HCT116 (cell line): ENCODE measurements at regions not wholly inside any gene's neighbourhood (a gene's known extent, or its start where the extent isn't known, plus 50 kb on each side); places are given as distances from the start of the nearest gene placed in this dataset.

ENCODE experiments used
- ATAC-seq: fragments of 200-7000 bp; cut with Tn5 transposase; 2 replicates; pipeline ENCODE4 v1.9.1; 2020; ENCODE audit warnings: mild to moderate bottlenecking, moderate library complexity
- BruUV-seq: library from RNA; stranded (reverse); fragments of 400-500 nt; replicated peaks from 2 replicates; lab custom pipeline; 2021; lab: Mats Ljungman, UMichigan
- CTCF ChIA-PET: fragments of 300-600 bp; sonication (Branson Sonifier 250); formaldehyde crosslinking; loops from one replicate; lab custom pipeline; 2021; ENCODE audit warnings: antibody characterized with exemption; lab: Charles Lee
- POLR2A ChIA-PET: fragments of 300-600, 350-600 bp; sonication (Branson Sonifier 250); formaldehyde crosslinking; loops from one replicate; lab custom pipeline; 2021; ENCODE audit warnings: antibody characterized with exemption; lab: Charles Lee
- RAD21 ChIA-PET, 2 experiments: fragments of 300-600 bp; sonication (Branson Sonifier 250); formaldehyde crosslinking; loops; one replicate each; lab custom pipeline; 2023; ENCODE audit warnings: low total read pairs in 2 of 2; ENCODE audit not compliant: uncharacterized antibody in 2 of 2, unreplicated experiment in 2 of 2, low non-redundant PET in 1 of 2; lab: Charles Lee
- DNase-seq: peaks from one replicate; pipeline ENCODE4 v3.0.0-alpha.2; 2010; ENCODE audit warnings: low read depth, low spot score
- H2AFZ ChIP-seq: fragments of 200-600 bp; shearing (Covaris generic), sonication (generic); 2 replicates; pipeline ENCODE4 v1.6.1; 2017; ENCODE audit warnings: low read depth, mixed run types, mixed read lengths, antibody characterized with exemption, low read length; ENCODE audit not compliant: poor library complexity, severe bottlenecking
- H3K27ac ChIP-seq: 2 replicates; pipeline ENCODE4 v1.5.1; 2012; ENCODE audit warnings: low read depth, low read length
- H3K27me3 ChIP-seq: fragments of 200-600 bp; sonication (generic); 2 replicates; pipeline ENCODE4 v1.6.1; 2016; ENCODE audit warnings: mixed run types, low read length, mixed read lengths; ENCODE audit not compliant: insufficient read depth
- H3K36me3 ChIP-seq, 2 experiments: fragments of 200-500 bp in 1 of 2; fragments of 200-600 bp in 1 of 2; sonication (Bioruptor generic) in 1 of 2; sonication (generic) in 1 of 2; 2 replicates each; pipeline versions ENCODE4 v1.5.1 to v1.6.1; 2014 to 2016; ENCODE audit warnings: low read length in 2 of 2, inconsistent platforms in 1 of 2, mixed read lengths in 1 of 2, mixed run types in 1 of 2; ENCODE audit not compliant: insufficient read depth in 2 of 2, control insufficient read depth in 1 of 2
- H3K4me1 ChIP-seq, 2 experiments: fragments of 200-600 bp in 1 of 2; sonication (generic) in 1 of 2; 2 replicates each; pipeline versions ENCODE4 v1.5.1 to v1.6.1; 2012 to 2017; ENCODE audit warnings: low read length in 2 of 2, inconsistent platforms in 1 of 2, mild to moderate bottlenecking in 1 of 2, mixed read lengths in 1 of 2, mixed run types in 1 of 2, moderate library complexity in 1 of 2; ENCODE audit not compliant: insufficient read depth in 2 of 2, control insufficient read depth in 1 of 2
- H3K4me2 ChIP-seq: fragments of 200-600 bp; sonication (generic); 2 replicates; pipeline ENCODE4 v1.6.1; 2017; ENCODE audit warnings: mixed run types, low read length, mixed read lengths
- H3K4me3 ChIP-seq, 2 experiments: fragments of 200-600 bp in 1 of 2; sonication (generic) in 1 of 2; replicated peaks in 1 of 2; 2 replicates each; pipeline ENCODE4 v1.5.1; 2011 to 2016; ENCODE audit warnings: low read length in 2 of 2, control low read depth in 1 of 2, low read depth in 1 of 2, mild to moderate bottlenecking in 1 of 2, mixed read lengths in 1 of 2, mixed run types in 1 of 2
- H3K79me2 ChIP-seq: fragments of 200-600 bp; sonication (generic); 2 replicates; pipeline ENCODE4 v1.6.1; 2017; ENCODE audit warnings: mild to moderate bottlenecking, mixed run types, low read length, moderate library complexity, mixed read lengths; ENCODE audit not compliant: insufficient read depth
- H3K9ac ChIP-seq: fragments of 200-600 bp; sonication (generic); 2 replicates; pipeline ENCODE4 v1.6.1; 2016; ENCODE audit warnings: low read length, mixed read lengths
- H3K9me2 ChIP-seq: fragments of 200-600 bp; sonication (generic), shearing (Covaris generic); 2 replicates; pipeline ENCODE4 v1.6.1; 2017; ENCODE audit warnings: mixed run types, mild to moderate bottlenecking, moderate library complexity; ENCODE audit not compliant: insufficient read depth
- H3K9me3 ChIP-seq, 2 experiments: fragments of 200-500 bp in 1 of 2; fragments of 200-600 bp in 1 of 2; sonication (Bioruptor generic) in 1 of 2; sonication (generic) in 1 of 2; 2 replicates each; pipeline ENCODE4 v1.6.1; 2014 to 2017; ENCODE audit warnings: low read length in 2 of 2, mixed read lengths in 2 of 2, inconsistent platforms in 1 of 2, low read depth in 1 of 2, mild to moderate bottlenecking in 1 of 2, mixed run types in 1 of 2, moderate library complexity in 1 of 2; ENCODE audit not compliant: control insufficient read depth in 1 of 2, insufficient read depth in 1 of 2
- H4K20me1 ChIP-seq: fragments of 200-600 bp; sonication (generic), shearing (Covaris generic); 2 replicates; pipeline ENCODE4 v1.6.1; 2017; ENCODE audit warnings: mixed run types, mild to moderate bottlenecking, moderate library complexity; ENCODE audit not compliant: insufficient read depth
- ATF3 ChIP-seq: IDR thresholded peaks from 2 replicates; pipeline ENCODE4 v1.6.1; 2012
- CBX3 ChIP-seq: IDR thresholded peaks from 2 replicates; pipeline ENCODE4 v1.6.1; 2012; ENCODE audit warnings: low read depth
- CTCF ChIP-seq, 3 experiments: fragments of 200-600 bp in 1 of 3; sonication (generic) in 1 of 3; IDR thresholded peaks in 2 of 3; conservative IDR thresholded peaks in 1 of 3; 2 replicates each; pipeline ENCODE4 v1.5.1; 2012 to 2017; ENCODE audit warnings: low read depth in 2 of 3, low read length in 2 of 3, antibody characterized with exemption in 1 of 3, borderline replicate concordance in 1 of 3, control low read depth in 1 of 3, mild to moderate bottlenecking in 1 of 3, mixed read lengths in 1 of 3, mixed run types in 1 of 3, moderate library complexity in 1 of 3; ENCODE audit not compliant: insufficient read depth in 1 of 3
- EGR1 ChIP-seq: IDR thresholded peaks from 2 replicates; pipeline ENCODE4 v1.6.1; 2012; ENCODE audit warnings: low read depth
- EZH2 ChIP-seq: fragments of 200-600 bp; sonication (generic); IDR thresholded peaks from 2 replicates; pipeline ENCODE4 v1.6.1; 2017; ENCODE audit warnings: antibody characterized with exemption, mixed run types
- FOSL1 ChIP-seq: IDR thresholded peaks from 2 replicates; pipeline ENCODE4 v1.6.1; 2012; ENCODE audit warnings: low read depth
- JUND ChIP-seq: IDR thresholded peaks from 2 replicates; pipeline ENCODE4 v1.6.1; 2012
- MAX ChIP-seq: IDR thresholded peaks from 2 replicates; pipeline ENCODE4 v1.6.1; 2012
- POLR2A ChIP-seq: IDR thresholded peaks from 2 replicates; pipeline ENCODE4 v1.7.0; 2011; ENCODE audit warnings: borderline replicate concordance; ENCODE audit not compliant: insufficient read depth, insufficient read length; ENCODE audit errors: extremely low read depth
- POLR2AphosphoS5 ChIP-seq: IDR thresholded peaks from 2 replicates; pipeline ENCODE4 v1.6.1; 2011; ENCODE audit warnings: mild to moderate bottlenecking, low read depth, low read length, moderate library complexity
- RAD21 ChIP-seq: IDR thresholded peaks from 2 replicates; pipeline ENCODE4 v1.6.1; 2012; ENCODE audit warnings: low read depth, mild to moderate bottlenecking
- REST ChIP-seq: IDR thresholded peaks from 2 replicates; pipeline ENCODE4 v1.6.1; 2012; ENCODE audit warnings: low read depth
- SIN3A ChIP-seq: IDR thresholded peaks from 2 replicates; pipeline ENCODE4 v1.6.1; 2012; ENCODE audit warnings: low read depth
- SP1 ChIP-seq: IDR thresholded peaks from 2 replicates; pipeline ENCODE4 v1.6.1; 2012; ENCODE audit warnings: low read depth
- SRF ChIP-seq: IDR thresholded peaks from 2 replicates; pipeline ENCODE4 v1.6.1; 2012; ENCODE audit warnings: low read depth
- TCF7L2 ChIP-seq: IDR thresholded peaks from 2 replicates; pipeline ENCODE4 v1.7.0; 2011; ENCODE audit warnings: borderline replicate concordance, inconsistent platforms; ENCODE audit not compliant: insufficient read depth, insufficient read length; ENCODE audit errors: extremely low read depth
- ZBTB33 ChIP-seq: IDR thresholded peaks from 2 replicates; pipeline ENCODE4 v1.6.1; 2011; ENCODE audit warnings: mild to moderate bottlenecking, low read length, moderate library complexity; ENCODE audit not compliant: insufficient replicate concordance; ENCODE audit errors: extremely low read depth
- ZFX ChIP-seq: fragments of 450-650 bp; IDR thresholded peaks from 2 replicates; pipeline ENCODE4 v1.6.1; 2017
- ZNF274 ChIP-seq: fragments of 200-500 bp; sonication (Bioruptor generic); IDR thresholded peaks from 2 replicates; pipeline ENCODE4 v1.6.1; 2014; ENCODE audit warnings: mild to moderate bottlenecking, low read depth, low read length, inconsistent platforms
- intact Hi-C: fragments of 100-400 bp; cut with micrococcal nuclease; formaldehyde crosslinking; loops from 2 replicates; pipeline ENCODE4 v1.10.0; 2022

GRCh38 chr3:180548050-180548449, 53.9 kb upstream of the TTC14 start:
- no peak for ATAC-seq

More at GRCh38 chr3:180548050-180548449, 53.9 kb upstream of the TTC14 start:
- Histone ChIP-seq H3K79me2 (no peaks in the 10 kb centered on the region), H3K9ac (no peak overlapping the region), H3K4me3 (no peak overlapping the region), H3K4me2 (no peak overlapping the region), H3K27me3 (no peaks in the 10 kb centered on the region; the same call in 1 of the 2 replicates), H2AFZ (no peak overlapping the region), H3K27ac (no peak overlapping the region), H3K36me3 (no peaks in the 10 kb centered on the region), H3K9me2 (no peaks in the 10 kb centered on the region), H3K4me1 (no peaks in the 10 kb centered on the region), H3K9me3 (no peaks in the 10 kb centered on the region), H4K20me1 (no peaks in the 10 kb centered on the region)
- CTCF ChIA-PET: no interaction called here
- POLR2A ChIA-PET: no interaction called here
- DNase-seq: no peak
- no TSS peak for BruUV-seq
- RAD21 ChIA-PET: no interaction called here
- TF ChIP-seq CTCF (IDR thresholded peaks at IDR 0.05 in 2 of 3, conservative IDR thresholded peaks at IDR 0.05 in 1 of 3; ENCODE audit: borderline replicate concordance in 1 of 3, insufficient read depth in 1 of 3, low read depth in 2 of 3, low read length in 2 of 3): no peak
- TF ChIP-seq SRF: no peak
- TF ChIP-seq POLR2AphosphoS5: no peak
- TF ChIP-seq SIN3A: no peak
- TF ChIP-seq SP1: no peak
- no peak for TF ChIP-seq TCF7L2
- no peak for TF ChIP-seq JUND
- no peak for TF ChIP-seq ZNF274
- no peak for TF ChIP-seq EZH2
- TF ChIP-seq ZFX: no peak
- TF ChIP-seq RAD21: no peak
- TF ChIP-seq POLR2A: no peak
- no peak for TF ChIP-seq ZBTB33
- no peak for TF ChIP-seq FOSL1
- TF ChIP-seq EGR1: no peak
- TF ChIP-seq REST: no peak
- TF ChIP-seq ATF3: no peak
- TF ChIP-seq CBX3: no peak
- TF ChIP-seq MAX: no peak
- intact Hi-C loops: no loop called here
